ENCODE measurements at regions not wholly inside any gene's neighbourhood (a gene's known extent, or its start where the extent isn't known, plus 50 kb on each side); places are given as distances from the start of the nearest gene placed in this dataset.

- DNase-seq, result no peak
Measured at GRCh38 chr2:122357998-122358397, 602.5 kb downstream of the TSN start.

- DNase-seq, result no peak
Measured at GRCh38 chr2:122358729-122359128, 603.3 kb downstream of the TSN start.

- no peak for DNase-seq
Measured at GRCh38 chr2:122363885-122364284, 608.4 kb downstream of the TSN start.

GRCh38 chr2:122366427-122366826 lies 611.0 kb downstream of the TSN start:
- DNase-seq, result no peak

GRCh38 chr2:122366969-122367645 lies 611.7 kb downstream of the TSN start:
- no peak for DNase-seq

- no peak for DNase-seq
Measured at GRCh38 chr2:122367646-122368010, 612.2 kb downstream of the TSN start.

GRCh38 chr2:122368576-122369243 lies 613.3 kb downstream of the TSN start:
- DNase-seq, result no peak

GRCh38 chr2:122378521-122378920 lies 623.1 kb downstream of the TSN start:
- no peak for DNase-seq

- no peak for DNase-seq
Measured at GRCh38 chr2:122384768-122385333, 629.4 kb downstream of the TSN start.

- no peak for DNase-seq
Measured at GRCh38 chr2:122388208-122388607, 632.8 kb downstream of the TSN start.

GRCh38 chr2:122389694-122390093 lies 634.2 kb downstream of the TSN start:
- DNase-seq, result no peak

GRCh38 chr2:122390406-122390805 lies 635.0 kb downstream of the TSN start:
- no peak for DNase-seq

- DNase-seq, result no peak
Measured at GRCh38 chr2:122391726-122392125, 636.3 kb downstream of the TSN start.

- no peak for DNase-seq
Measured at GRCh38 chr2:122395687-122396086, 640.2 kb downstream of the TSN start.

GRCh38 chr2:122411231-122411630 lies 655.8 kb downstream of the TSN start:
- no peak for DNase-seq

- no peak for DNase-seq
Measured at GRCh38 chr2:122412360-122412759, 656.9 kb downstream of the TSN start.

GRCh38 chr2:122414902-122415301 lies 659.5 kb downstream of the TSN start:
- DNase-seq, result no peak

GRCh38 chr2:122417114-122417513 lies 661.7 kb downstream of the TSN start:
- DNase-seq, result no peak

GRCh38 chr2:122421775-122422174 lies 666.3 kb downstream of the TSN start:
- no peak for DNase-seq

GRCh38 chr2:122422384-122422991 lies 667.0 kb downstream of the TSN start:
- no peak for DNase-seq

- DNase-seq, result no peak
Measured at GRCh38 chr2:122423934-122424333, 668.5 kb downstream of the TSN start.

GRCh38 chr2:122433123-122433754 lies 677.8 kb downstream of the TSN start:
- no peak for DNase-seq

- DNase-seq, result no peak
Measured at GRCh38 chr2:122445003-122445402, 689.6 kb downstream of the TSN start.

GRCh38 chr2:122446761-122447160 lies 691.3 kb downstream of the TSN start:
- no peak for DNase-seq
